GM23338 (cell line): ENCODE measurements at regions not wholly inside any gene's neighbourhood (a gene's known extent, or its start where the extent isn't known, plus 50 kb on each side); places are given as distances from the start of the nearest gene placed in this dataset.

Experiments
- ATAC-seq: fragments of 200-7000 bp; cut with Tn5 transposase; 3 replicates; pipeline ENCODE4 v1.9.1; 2020
- DNase-seq: peaks from one replicate; pipeline ENCODE4 v3.0.0-alpha.2; 2015; ENCODE audit warnings: low spot score
- H2AFZ ChIP-seq: fragments of 200-600 bp; sonication (generic); 2 replicates; pipeline ENCODE4 v1.8.0; 2016; ENCODE audit warnings: antibody characterized with exemption, mild to moderate bottlenecking, moderate library complexity
- H3F3A ChIP-seq: fragments of 200-600 bp; sonication (generic); replicated peaks from 2 replicates; pipeline ENCODE4 v1.8.0; 2017; ENCODE audit warnings: antibody characterized with exemption, mixed run types, low read depth
- H3K27ac ChIP-seq: fragments of 200-600 bp; sonication (generic); 2 replicates; pipeline ENCODE4 v1.6.1; 2016; ENCODE audit warnings: low read depth
- H3K27me3 ChIP-seq: fragments of 200-600 bp; sonication (generic); 2 replicates; pipeline ENCODE4 v1.8.0; 2016; ENCODE audit warnings: mild to moderate bottlenecking, mixed run types, moderate library complexity; ENCODE audit not compliant: insufficient read depth
- H3K36me3 ChIP-seq: fragments of 200-600 bp; sonication (generic); 2 replicates; pipeline ENCODE4 v1.8.0; 2016; ENCODE audit warnings: mild to moderate bottlenecking; ENCODE audit not compliant: insufficient read depth
- H3K4me1 ChIP-seq: fragments of 200-600 bp; sonication (generic); 2 replicates; pipeline ENCODE4 v1.8.0; 2016; ENCODE audit warnings: mild to moderate bottlenecking, moderate library complexity; ENCODE audit not compliant: insufficient read depth
- H3K4me2 ChIP-seq: fragments of 200-600 bp; sonication (generic); 2 replicates; pipeline ENCODE4 v1.7.1; 2017; ENCODE audit warnings: mixed run types
- H3K4me3 ChIP-seq: fragments of 200-600 bp; sonication (generic); 2 replicates; pipeline ENCODE4 v1.6.1; 2016; ENCODE audit warnings: mixed run types
- H3K79me2 ChIP-seq: fragments of 200-600 bp; sonication (generic); replicated peaks from 2 replicates; pipeline ENCODE4 v1.8.0; 2017; ENCODE audit warnings: mild to moderate bottlenecking; ENCODE audit not compliant: insufficient read depth
- H3K9me2 ChIP-seq: fragments of 200-600 bp; sonication (generic); 2 replicates; pipeline ENCODE4 v1.8.0; 2017; ENCODE audit not compliant: insufficient read depth
- H4K20me1 ChIP-seq: fragments of 200-600 bp; sonication (generic); replicated peaks from 2 replicates; pipeline ENCODE4 v1.8.0; 2017; ENCODE audit warnings: mild to moderate bottlenecking; ENCODE audit not compliant: insufficient read depth
- H3K27ac Mint-ChIP-seq: 2 replicates; pipeline ENCODE4 v1.8.0; 2020; ENCODE audit warnings: inconsistent platforms, mild to moderate bottlenecking, moderate library complexity, mixed read lengths
- H3K27me3 Mint-ChIP-seq: 3 replicates; pipeline ENCODE4 v1.8.0; 2022; ENCODE audit warnings: low read depth, mild to moderate bottlenecking, moderate library complexity, mixed read lengths, inconsistent platforms; ENCODE audit not compliant: insufficient read depth, poor library complexity
- H3K36me3 Mint-ChIP-seq: 3 replicates; pipeline ENCODE4 v1.8.0; 2021; ENCODE audit warnings: low read depth, mild to moderate bottlenecking, inconsistent platforms, moderate library complexity, mixed read lengths
- H3K4me1 Mint-ChIP-seq: 3 replicates; pipeline ENCODE4 v1.8.0; 2020; ENCODE audit warnings: mild to moderate bottlenecking, inconsistent platforms, mixed read lengths
- H3K4me3 Mint-ChIP-seq: 3 replicates; pipeline ENCODE4 v1.8.0; 2021; ENCODE audit warnings: moderate library complexity, mild to moderate bottlenecking, inconsistent platforms, mixed read lengths
- H3K9me3 Mint-ChIP-seq: 3 replicates; pipeline ENCODE4 v1.8.0; 2020; ENCODE audit warnings: moderate library complexity, mild to moderate bottlenecking, inconsistent platforms, mixed read lengths
- CREB1 ChIP-seq: fragments of 250-450 bp; sonication (Bioruptor Pico); IDR thresholded peaks from 2 replicates; pipeline ENCODE4 v1.5.0; 2020; ENCODE audit warnings: low read depth, mild to moderate bottlenecking, moderate library complexity
- CTCF ChIP-seq, 2 experiments: fragments of 200-600 bp in 1 of 2; sonication (generic) in 1 of 2; conservative IDR thresholded peaks; 2 replicates each; pipeline versions ENCODE4 v1.5.1 to v1.6.1; 2016 to 2017; ENCODE audit warnings: antibody characterized with exemption in 2 of 2, low read depth in 2 of 2, mild to moderate bottlenecking in 2 of 2, moderate library complexity in 1 of 2
- ETS1 ChIP-seq: IDR thresholded peaks from 2 replicates; pipeline ENCODE4 v1.6.1; 2016; ENCODE audit warnings: antibody characterized with exemption
- EZH2 ChIP-seq: fragments of 200-600 bp; sonication (generic); IDR thresholded peaks from one replicate; pipeline ENCODE4 v1.8.0; 2017; ENCODE audit warnings: antibody characterized with exemption, mild to moderate bottlenecking, low read depth; ENCODE audit not compliant: unreplicated experiment
- EZH2phosphoT487 ChIP-seq: fragments of 200-600 bp; sonication (generic); IDR thresholded peaks from one replicate; pipeline ENCODE4 v1.8.1; 2018; ENCODE audit warnings: antibody characterized with exemption; ENCODE audit not compliant: unreplicated experiment
- JUNB ChIP-seq: IDR thresholded peaks from one replicate; pipeline ENCODE4 v1.6.1; 2016; ENCODE audit warnings: antibody characterized with exemption; ENCODE audit not compliant: unreplicated experiment
- NANOG ChIP-seq: IDR thresholded peaks from 2 replicates; pipeline ENCODE4 v1.6.1; 2016; ENCODE audit warnings: antibody characterized with exemption, borderline replicate concordance
- POLR2AphosphoS5 ChIP-seq: IDR thresholded peaks from 2 replicates; pipeline ENCODE4 v1.6.1; 2016; ENCODE audit warnings: antibody characterized with exemption, low read depth
- REST ChIP-seq: IDR thresholded peaks from one replicate; pipeline ENCODE4 v1.6.1; 2018; ENCODE audit warnings: antibody characterized with exemption; ENCODE audit not compliant: unreplicated experiment
- STAT1 ChIP-seq: IDR thresholded peaks from one replicate; pipeline ENCODE4 v1.6.1; 2016; ENCODE audit warnings: antibody characterized with exemption; ENCODE audit not compliant: unreplicated experiment
- ZNF114 ChIP-seq: fragments of 250-450 bp; sonication (Bioruptor Pico); IDR thresholded peaks from 2 replicates; pipeline ENCODE4 v1.5.0; 2020; ENCODE audit warnings: mild to moderate bottlenecking, moderate library complexity
- ZNF331 ChIP-seq: fragments of 250-450 bp; sonication (Bioruptor Pico); IDR thresholded peaks from 2 replicates; pipeline ENCODE4 v1.5.0; 2020; ENCODE audit warnings: low read depth, mild to moderate bottlenecking, moderate library complexity
- ZNF462 ChIP-seq: fragments of 250-450 bp; sonication (Bioruptor Pico); IDR thresholded peaks from 2 replicates; pipeline ENCODE4 v1.5.0; 2020; ENCODE audit warnings: mild to moderate bottlenecking, moderate library complexity

- no peaks in the 10 kb centered on the region for H3K4me1 Mint-ChIP-seq
- H3K27me3 Mint-ChIP-seq = no peaks in the 10 kb centered on the region
- TF ChIP-seq EZH2 (no peak), ZNF462 (CRISPR knock-in tag) (no peak), JUNB (no peak), ZNF331 (CRISPR knock-in tag) (no peak), EZH2phosphoT487 (no peak), STAT1 (no peak), CTCF (conservative IDR thresholded peaks at IDR 0.05; ENCODE audit: low read depth in 2 of 2) (no peak), ETS1 (no peak), ZNF114 (CRISPR knock-in tag) (no peak), CREB1 (CRISPR knock-in tag) (no peak), NANOG (no peak), REST (no peak), POLR2AphosphoS5 (no peak)
Measured at GRCh38 chr2:185255566-185255965, 483.0 kb upstream of the FSIP2 start.

More at GRCh38 chr2:185255566-185255965, 483.0 kb upstream of the FSIP2 start:
- H3K27ac Mint-ChIP-seq = no peak overlapping the region
- Histone ChIP-seq H3K36me3 (no peaks in the 10 kb centered on the region), H3K4me2 (no peak overlapping the region), H3K79me2 (no peaks in the 10 kb centered on the region), H3K27me3 (no peaks in the 10 kb centered on the region), H2AFZ (no peak overlapping the region), H3K27ac (no peak overlapping the region), H3K9me2 (no peaks in the 10 kb centered on the region), H3K4me3 (no peak overlapping the region), H4K20me1 (no peaks in the 10 kb centered on the region), H3K4me1 (no peaks in the 10 kb centered on the region), H3F3A (no peaks in the 10 kb centered on the region)
- no peak for ATAC-seq
- DNase-seq = no peak
- no peaks in the 10 kb centered on the region for H3K36me3 Mint-ChIP-seq
- no peaks in the 10 kb centered on the region for H3K9me3 Mint-ChIP-seq
- H3K4me3 Mint-ChIP-seq = no peak overlapping the region
